H1 (cell line): ENCODE measurements at regions not wholly inside any gene's neighbourhood (a gene's known extent, or its start where the extent isn't known, plus 50 kb on each side); places are given as distances from the start of the nearest gene placed in this dataset.
"Not testable (repeated sequence)": the region's sequence is repeated elsewhere in the genome, so short reads cannot be mapped to it uniquely, and the experiment has no call there.

Experiments used
- CTCF ChIA-PET: fragments of 300-600 bp; sonication (Branson Sonifier 250); formaldehyde crosslinking; loops from one replicate; lab custom pipeline; 2021; ENCODE audit not compliant: partially characterized antibody; lab: Charles Lee
- POLR2A ChIA-PET: fragments of 300-600 bp; sonication (Branson Sonifier 250); formaldehyde crosslinking; loops from one replicate; lab custom pipeline; 2021; ENCODE audit warnings: inconsistent platforms; ENCODE audit not compliant: partially characterized antibody; lab: Charles Lee
- DNase-seq, 2 experiments: peaks; one replicate each; pipeline versions ENCODE4 v3.0.0 to v3.0.0-alpha.2; 2010 to 2022; ENCODE audit warnings: low spot score in 2 of 2, low read depth in 1 of 2, mixed read lengths in 1 of 2
- FAIRE-seq: peaks from 2 replicates; lab custom pipeline; 2011; peaks lifted over from hg19 to GRCh38; lab: Jason Lieb, UNC
- H2AFZ ChIP-seq: 2 replicates; pipeline ENCODE4 v1.8.1; 2012; ENCODE audit warnings: low read length, inconsistent platforms
- H2AK5ac ChIP-seq: 2 replicates; pipeline ENCODE4 v1.6.1; 2013; ENCODE audit warnings: low read depth, low read length
- H2BK120ac ChIP-seq: replicated peaks from 2 replicates; pipeline ENCODE3; 2013; ENCODE audit warnings: low read depth, low read length, inconsistent platforms
- H2BK12ac ChIP-seq: 2 replicates; pipeline ENCODE4 v1.6.1; 2013; ENCODE audit warnings: low read depth, low read length
- H2BK15ac ChIP-seq: 2 replicates; pipeline ENCODE4 v1.6.1; 2013; ENCODE audit warnings: low read length
- H2BK20ac ChIP-seq: 2 replicates; pipeline ENCODE4 v1.6.1; 2013; ENCODE audit warnings: low read length
- H2BK5ac ChIP-seq: 2 replicates; pipeline ENCODE4 v1.6.1; 2013; ENCODE audit warnings: low read depth, low read length
- H3K14ac ChIP-seq: 2 replicates; pipeline ENCODE4 v1.6.1; 2013; ENCODE audit warnings: inconsistent platforms; ENCODE audit not compliant: insufficient read length
- H3K18ac ChIP-seq: 2 replicates; pipeline ENCODE4 v1.6.1; 2013; ENCODE audit warnings: low read length; ENCODE audit errors: extremely low read depth
- H3K23ac ChIP-seq: 2 replicates; pipeline ENCODE4 v1.6.1; 2013; ENCODE audit warnings: inconsistent platforms; ENCODE audit not compliant: insufficient read length
- H3K23me2 ChIP-seq: 2 replicates; pipeline ENCODE4 v1.6.1; 2013; ENCODE audit warnings: low read depth, low read length
- H3K27ac ChIP-seq: 2 replicates; pipeline ENCODE4 v1.6.1; 2011; ENCODE audit warnings: low read depth, low read length, inconsistent platforms
- H3K27me3 ChIP-seq, 4 experiments: replicated peaks in 1 of 4; 1 replicate in 1 of 4; 2 replicates in 3 of 4; pipeline versions ENCODE4 v1.6.1 to v1.8.1; 2011 to 2013; ENCODE audit warnings: low read length in 3 of 4, mild to moderate bottlenecking in 3 of 4, inconsistent platforms in 2 of 4, mixed read lengths in 2 of 4, moderate library complexity in 1 of 4; ENCODE audit not compliant: control insufficient read depth in 3 of 4, insufficient read depth in 3 of 4; ENCODE audit errors: extremely low read depth in 1 of 4
- H3K36me3 ChIP-seq, 4 experiments: 2 replicates each; pipeline versions ENCODE4 v1.6.1 to v1.8.1; 2011 to 2013; ENCODE audit warnings: mild to moderate bottlenecking in 4 of 4, low read length in 3 of 4, moderate library complexity in 2 of 4, control low read depth in 1 of 4, inconsistent platforms in 1 of 4; ENCODE audit not compliant: insufficient read depth in 4 of 4, control insufficient read depth in 2 of 4
- H3K4ac ChIP-seq: replicated peaks from 2 replicates; pipeline ENCODE3; 2013; ENCODE audit warnings: low read length, low read depth, mixed read lengths, inconsistent platforms; ENCODE audit not compliant: insufficient read length
- H3K4me1 ChIP-seq, 4 experiments: replicated peaks in 1 of 4; 1 replicate in 1 of 4; 2 replicates in 3 of 4; pipeline versions ENCODE4 v1.6.1 to v1.8.1; 2011 to 2013; ENCODE audit warnings: low read length in 3 of 4, inconsistent platforms in 2 of 4, mixed read lengths in 1 of 4; ENCODE audit not compliant: insufficient read depth in 4 of 4, control insufficient read depth in 3 of 4
- H3K4me2 ChIP-seq, 2 experiments: 2 replicates each; pipeline versions ENCODE4 v1.6.1 to v1.8.1; 2011 to 2013; ENCODE audit warnings: low read depth in 2 of 2, low read length in 2 of 2, control low read depth in 1 of 2, inconsistent platforms in 1 of 2, mild to moderate bottlenecking in 1 of 2; ENCODE audit not compliant: insufficient read depth in 1 of 2
- H3K4me3 ChIP-seq, 4 experiments: fragments of 200-600, 300-600 bp in 1 of 4; sonication (generic), shearing (Covaris generic), sonication (Bioruptor Twin) in 1 of 4; 2 replicates each; pipeline versions ENCODE4 v1.5.1 to v1.8.1; 2011 to 2016; ENCODE audit warnings: low read length in 4 of 4, low read depth in 3 of 4, control low read depth in 2 of 4, inconsistent platforms in 2 of 4, mild to moderate bottlenecking in 2 of 4, mixed read lengths in 1 of 4, moderate library complexity in 1 of 4; ENCODE audit not compliant: insufficient read depth in 2 of 4; ENCODE audit errors: extremely low read depth in 1 of 4
- H3K56ac ChIP-seq: replicated peaks from 2 replicates; pipeline ENCODE3; 2013; ENCODE audit warnings: low read depth, mild to moderate bottlenecking, mixed read lengths, low read length, inconsistent platforms; ENCODE audit not compliant: insufficient read length
- H3K79me1 ChIP-seq: 2 replicates; pipeline ENCODE4 v1.6.1; 2013; ENCODE audit warnings: low read depth, low read length, control low read depth
- H3K79me2 ChIP-seq, 2 experiments: 2 replicates each; pipeline versions ENCODE4 v1.6.1 to v1.8.1; 2012 to 2013; ENCODE audit warnings: low read length in 2 of 2, mild to moderate bottlenecking in 2 of 2, inconsistent platforms in 1 of 2; ENCODE audit not compliant: insufficient read depth in 2 of 2, control insufficient read depth in 1 of 2
- H3K9ac ChIP-seq, 4 experiments: replicated peaks in 1 of 4; 1 replicate in 1 of 4; 2 replicates in 3 of 4; pipeline versions ENCODE4 v1.6.1 to v1.8.1; 2011 to 2013; ENCODE audit warnings: low read depth in 3 of 4, low read length in 3 of 4, control low read depth in 2 of 4, mild to moderate bottlenecking in 2 of 4, moderate library complexity in 2 of 4, inconsistent platforms in 1 of 4; ENCODE audit errors: extremely low read depth in 1 of 4
- H3K9me3 ChIP-seq, 2 experiments: 2 replicates each; pipeline versions ENCODE4 v1.6.1 to v1.8.1; 2012 to 2013; ENCODE audit warnings: mild to moderate bottlenecking in 2 of 2, moderate library complexity in 2 of 2, control low read depth in 1 of 2, inconsistent platforms in 1 of 2, low read depth in 1 of 2, low read length in 1 of 2, mixed read lengths in 1 of 2; ENCODE audit not compliant: insufficient read depth in 2 of 2
- H4K20me1 ChIP-seq, 2 experiments: replicated peaks in 1 of 2; 2 replicates each; pipeline versions ENCODE3 to v1.8.1; 2011 to 2013; ENCODE audit warnings: inconsistent platforms in 2 of 2, low read length in 2 of 2, mild to moderate bottlenecking in 1 of 2; ENCODE audit not compliant: insufficient read depth in 2 of 2, control insufficient read depth in 1 of 2
- H4K5ac ChIP-seq: 2 replicates; pipeline ENCODE4 v1.6.1; 2013; ENCODE audit warnings: low read length, low read depth, mixed read lengths, inconsistent platforms; ENCODE audit not compliant: insufficient read length
- H4K8ac ChIP-seq: 2 replicates; pipeline ENCODE4 v1.8.0; 2013; ENCODE audit warnings: mild to moderate bottlenecking, moderate library complexity, low read length, inconsistent platforms; ENCODE audit not compliant: insufficient read depth; ENCODE audit errors: extremely low read depth
- H4K91ac ChIP-seq: replicated peaks from 2 replicates; pipeline ENCODE3; 2013; ENCODE audit warnings: low read length, mixed read lengths, inconsistent platforms; ENCODE audit not compliant: insufficient read length
- ASH2L ChIP-seq: fragments of 200-600, 300-600 bp; sonication (generic); IDR thresholded peaks from one replicate; pipeline ENCODE4 v1.7.1; 2017; ENCODE audit warnings: low read length
- FOSL1 ChIP-seq: IDR thresholded peaks from 2 replicates; pipeline ENCODE4 v1.6.1; 2011; ENCODE audit warnings: mild to moderate bottlenecking, low read depth, low read length, moderate library complexity; ENCODE audit not compliant: insufficient read depth
- HDAC6 ChIP-seq: IDR thresholded peaks from one replicate; pipeline ENCODE4 v1.7.1; 2012; ENCODE audit warnings: low read depth, mild to moderate bottlenecking, inconsistent platforms, low read length, moderate library complexity
- SP1 ChIP-seq: IDR thresholded peaks from 2 replicates; pipeline ENCODE4 v1.6.1; 2011; ENCODE audit warnings: low read depth, low read length
- USF2 ChIP-seq: IDR thresholded peaks from 2 replicates; pipeline ENCODE4 v1.6.1; 2011; ENCODE audit warnings: low read length, improper control_type of control experiment
- ZNF274 ChIP-seq: IDR thresholded peaks from 2 replicates; pipeline ENCODE4 v1.7.0; 2012; ENCODE audit warnings: low read length, borderline replicate concordance; ENCODE audit errors: extremely low read depth
- WGBS, 2 experiments: shearing (Covaris generic) in 1 of 2; methylation state at CpG; one replicate each; pipeline versions ENCODE4 v1.1.6 to v1.1.7; 2013 to 2015; ENCODE audit warnings: low lambda C conversion rate in 2 of 2, mixed read lengths in 2 of 2, inconsistent platforms in 1 of 2, low coverage in 1 of 2, missing lambda C conversion rate in 1 of 2; ENCODE audit not compliant: insufficient replicate concordance in 2 of 2, insufficient coverage in 1 of 2, insufficient read length in 1 of 2; ENCODE audit errors: extremely low coverage in 1 of 2, missing lambda C conversion rate in 1 of 2; 5-methylcytosine and 5-hydroxymethylcytosine counted together

- no peak for TF ChIP-seq FOSL1
- TF ChIP-seq HDAC6 = no peak
- TF ChIP-seq ZNF274 = no peak
- TF ChIP-seq SP1 = no peak
- no peak for TF ChIP-seq ASH2L
- TF ChIP-seq USF2 = no peak
Observed at GRCh38 chr6:112971651-112972050, 624.5 kb downstream of the RFPL4B start (continued).

- H2BK20ac ChIP-seq, H3K9me3 ChIP-seq, H3K56ac ChIP-seq, H3K4me1 ChIP-seq, H3K23me2 ChIP-seq, H4K91ac ChIP-seq, H2AK5ac ChIP-seq, H3K79me1 ChIP-seq, H3K79me2 ChIP-seq, H2BK120ac ChIP-seq, H3K9ac ChIP-seq, H3K4me3 ChIP-seq, H3K18ac ChIP-seq, DNase-seq, H2BK5ac ChIP-seq, H3K23ac ChIP-seq, H3K4me2 ChIP-seq, H3K36me3 ChIP-seq, H2AFZ ChIP-seq, H4K5ac ChIP-seq, H3K14ac ChIP-seq, H4K20me1 ChIP-seq, H3K27ac ChIP-seq, H3K27me3 ChIP-seq, FAIRE-seq, H2BK12ac ChIP-seq, H3K4ac ChIP-seq, H4K8ac ChIP-seq, H2BK15ac ChIP-seq, CTCF ChIA-PET, POLR2A ChIA-PET: not testable (repeated sequence)
- WGBS, 2 experiments = 96% methylated on average over 4 of the region's 4 CpGs; no CpG with 5 or more reads in 1 of the 2 experiments
Observed at GRCh38 chr6:112974931-112975330, 627.8 kb downstream of the RFPL4B start.
